GDM1 (cell line): ENCODE measurements at regions not wholly inside any gene's neighbourhood (a gene's known extent, or its start where the extent isn't known, plus 50 kb on each side); places are given as distances from the start of the nearest gene placed in this dataset.

ENCODE experiments used
- DNase-seq: peaks from one replicate; lab custom pipeline; 2025; lab: John Stamatoyannopoulos, UW

GRCh38 chr4:116872308-116872707, 213.1 kb downstream of the TRAM1L1 start:
- DNase-seq, result no peak

- DNase-seq, result no peak
Observed at GRCh38 chr4:116870686-116871085, 214.7 kb downstream of the TRAM1L1 start.

GRCh38 chr4:116866106-116866505, 219.3 kb downstream of the TRAM1L1 start:
- no peak for DNase-seq

- DNase-seq, result no peak
Observed at GRCh38 chr4:116862592-116862991, 222.8 kb downstream of the TRAM1L1 start.

- DNase-seq, result no peak
Observed at GRCh38 chr4:116860891-116861290, 224.5 kb downstream of the TRAM1L1 start.

GRCh38 chr4:116849620-116850019, 235.8 kb downstream of the TRAM1L1 start:
- DNase-seq, result no peak

- DNase-seq, result no peak
Observed at GRCh38 chr4:116847616-116848015, 237.8 kb downstream of the TRAM1L1 start.

GRCh38 chr4:116839826-116840225, 245.6 kb downstream of the TRAM1L1 start:
- no peak for DNase-seq

GRCh38 chr4:116838609-116839008, 246.8 kb downstream of the TRAM1L1 start:
- DNase-seq, result no peak

GRCh38 chr4:116829187-116829586, 256.2 kb downstream of the TRAM1L1 start:
- DNase-seq, result no peak

GRCh38 chr4:116824172-116824571, 261.2 kb downstream of the TRAM1L1 start:
- no peak for DNase-seq

- DNase-seq, result no peak
Observed at GRCh38 chr4:116811730-116812129, 273.6 kb downstream of the TRAM1L1 start.

- no peak for DNase-seq
Observed at GRCh38 chr4:116796022-116796421, 289.4 kb downstream of the TRAM1L1 start.

- no peak for DNase-seq
Observed at GRCh38 chr4:116788723-116789122, 296.7 kb downstream of the TRAM1L1 start.

GRCh38 chr4:116755051-116755450, 330.3 kb downstream of the TRAM1L1 start:
- no peak for DNase-seq

- DNase-seq, result no peak
Observed at GRCh38 chr4:116752027-116752426, 333.3 kb downstream of the TRAM1L1 start.

GRCh38 chr4:116736756-116737155, 348.6 kb downstream of the TRAM1L1 start:
- no peak for DNase-seq

GRCh38 chr4:116734178-116734577, 351.2 kb downstream of the TRAM1L1 start:
- DNase-seq, result no peak

- no peak for DNase-seq
Observed at GRCh38 chr4:116733370-116733769, 352.0 kb downstream of the TRAM1L1 start.

- DNase-seq, result no peak
Observed at GRCh38 chr4:116726523-116726922, 358.9 kb downstream of the TRAM1L1 start.

GRCh38 chr4:116724249-116724648, 361.1 kb downstream of the TRAM1L1 start:
- no peak for DNase-seq

- DNase-seq, result no peak
Observed at GRCh38 chr4:116705466-116705865, 379.9 kb downstream of the TRAM1L1 start.

GRCh38 chr4:116702949-116703348, 382.4 kb downstream of the TRAM1L1 start:
- no peak for DNase-seq

- no peak for DNase-seq
Observed at GRCh38 chr4:116688536-116688935, 396.8 kb downstream of the TRAM1L1 start.

- no peak for DNase-seq
Observed at GRCh38 chr4:116668190-116668589, 417.2 kb downstream of the TRAM1L1 start.
